Coronary artery (tissue), 2 donors: ENCODE measurements at regions not wholly inside any gene's neighbourhood (a gene's known extent, or its start where the extent isn't known, plus 50 kb on each side); places are given as distances from the start of the nearest gene placed in this dataset.

ENCODE experiments used
- DNase-seq: peaks from one replicate; pipeline ENCODE4 v3.0.0-alpha.2; 2017; ENCODE audit warnings: low spot score
- H3K27ac ChIP-seq, 2 donors: fragments of 200-600 bp; sonication (generic); one replicate each; pipeline ENCODE4 v1.5.1; 2016 to 2019
- H3K4me3 ChIP-seq: fragments of 200-600 bp; sonication (generic); 2 replicates; pipeline ENCODE4 v1.5.1; 2016; ENCODE audit warnings: mild to moderate bottlenecking, moderate library complexity
- TF ChIP-seq, protein P1 (sequence below): fragments of 200-600 bp; sonication (generic); IDR thresholded peaks from one replicate; pipeline ENCODE4 v1.5.1; 2019; ENCODE audit warnings: antibody characterized with exemption

DNA sequence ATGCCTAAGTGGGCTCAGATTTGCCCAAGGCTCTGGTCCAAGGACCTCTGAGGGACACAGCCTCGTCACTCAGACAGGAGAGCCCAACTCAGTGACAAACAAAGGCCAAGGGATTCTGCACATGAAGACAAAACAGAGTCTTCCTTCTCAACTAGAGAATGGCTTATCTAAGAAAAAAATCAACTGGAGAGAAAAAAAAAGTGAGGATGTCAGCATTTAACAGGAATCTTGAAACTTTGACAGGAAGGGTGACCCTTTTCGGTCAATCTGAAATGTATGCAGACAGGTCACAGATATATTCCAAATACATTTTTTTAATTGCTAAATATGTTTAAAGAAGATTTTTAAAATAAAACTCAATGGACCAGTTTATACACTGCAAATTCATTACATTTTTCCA, 154.5 kb downstream of the ETS2 start:
- no peak overlapping the region for H3K27ac ChIP-seq
- H3K4me3 ChIP-seq = no peak overlapping the region
- TF ChIP-seq, protein P1, sequence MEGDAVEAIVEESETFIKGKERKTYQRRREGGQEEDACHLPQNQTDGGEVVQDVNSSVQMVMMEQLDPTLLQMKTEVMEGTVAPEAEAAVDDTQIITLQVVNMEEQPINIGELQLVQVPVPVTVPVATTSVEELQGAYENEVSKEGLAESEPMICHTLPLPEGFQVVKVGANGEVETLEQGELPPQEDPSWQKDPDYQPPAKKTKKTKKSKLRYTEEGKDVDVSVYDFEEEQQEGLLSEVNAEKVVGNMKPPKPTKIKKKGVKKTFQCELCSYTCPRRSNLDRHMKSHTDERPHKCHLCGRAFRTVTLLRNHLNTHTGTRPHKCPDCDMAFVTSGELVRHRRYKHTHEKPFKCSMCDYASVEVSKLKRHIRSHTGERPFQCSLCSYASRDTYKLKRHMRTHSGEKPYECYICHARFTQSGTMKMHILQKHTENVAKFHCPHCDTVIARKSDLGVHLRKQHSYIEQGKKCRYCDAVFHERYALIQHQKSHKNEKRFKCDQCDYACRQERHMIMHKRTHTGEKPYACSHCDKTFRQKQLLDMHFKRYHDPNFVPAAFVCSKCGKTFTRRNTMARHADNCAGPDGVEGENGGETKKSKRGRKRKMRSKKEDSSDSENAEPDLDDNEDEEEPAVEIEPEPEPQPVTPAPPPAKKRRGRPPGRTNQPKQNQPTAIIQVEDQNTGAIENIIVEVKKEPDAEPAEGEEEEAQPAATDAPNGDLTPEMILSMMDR = no peak
- DNase-seq = no peak

DNA sequence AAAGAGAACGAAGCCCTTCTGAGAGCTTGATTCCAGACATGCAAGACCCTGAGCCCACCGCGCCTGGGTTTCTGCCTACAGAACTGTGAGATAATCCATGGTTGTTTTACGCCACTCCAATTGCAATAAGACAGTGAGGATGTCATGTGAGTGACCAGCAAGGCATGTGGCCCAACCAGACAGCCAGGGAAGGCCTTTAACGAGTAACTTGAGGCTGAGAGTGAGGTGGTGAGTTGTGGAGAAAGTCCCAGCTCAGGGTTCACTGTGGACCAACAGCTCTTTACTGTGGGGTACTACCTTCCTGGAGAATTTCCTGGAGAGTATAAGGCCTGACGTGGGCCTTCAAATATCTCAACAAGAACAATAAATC, 153.9 kb downstream of the ETS2 start:
- H3K27ac ChIP-seq = peak overlapping the region; percentile 41 to 50
- DNase-seq = no peak
- TF ChIP-seq, protein P1 = no peak
- H3K4me3 ChIP-seq = no peak overlapping the region

DNA sequence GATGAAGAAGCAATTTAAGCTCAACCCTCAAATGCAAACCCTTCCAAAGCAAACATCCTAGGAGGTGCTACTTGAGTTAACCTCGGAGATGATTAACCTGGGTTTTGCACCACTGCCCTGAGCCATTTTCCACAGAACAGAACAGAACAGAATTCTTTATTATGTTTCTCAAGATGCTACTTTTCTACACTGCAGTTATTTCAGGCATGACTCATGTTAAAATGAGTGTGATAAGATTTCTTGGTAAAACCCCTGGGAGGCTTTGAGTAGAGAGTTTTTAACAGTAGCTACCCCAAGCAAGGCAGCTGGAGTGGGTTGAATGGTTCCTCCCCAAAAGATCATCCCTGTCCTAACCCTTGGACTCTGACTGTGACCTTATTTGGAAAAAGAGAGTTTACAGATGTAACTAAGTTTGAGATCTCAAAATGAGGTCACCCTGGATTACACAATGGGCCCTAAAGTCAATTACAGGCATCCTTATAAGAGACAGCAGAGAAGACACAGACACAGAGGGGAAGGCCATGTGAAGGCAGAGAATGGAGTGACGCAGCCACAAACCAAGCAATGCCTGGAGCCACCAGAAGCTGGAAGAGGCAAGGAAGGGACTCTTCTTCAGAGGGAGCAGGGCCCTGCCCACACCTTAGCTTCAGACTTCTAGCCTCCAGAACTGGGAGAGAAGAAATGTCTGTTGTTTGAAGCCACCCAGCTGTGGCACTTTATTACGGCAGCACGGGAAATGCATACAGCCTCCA, 153.4 kb downstream of the ETS2 start:
- no peak overlapping the region for H3K4me3 ChIP-seq
- DNase-seq = no peak
- peak overlapping the region; percentile 41 to 50 for H3K27ac ChIP-seq
- TF ChIP-seq, protein P1 = no peak

DNA sequence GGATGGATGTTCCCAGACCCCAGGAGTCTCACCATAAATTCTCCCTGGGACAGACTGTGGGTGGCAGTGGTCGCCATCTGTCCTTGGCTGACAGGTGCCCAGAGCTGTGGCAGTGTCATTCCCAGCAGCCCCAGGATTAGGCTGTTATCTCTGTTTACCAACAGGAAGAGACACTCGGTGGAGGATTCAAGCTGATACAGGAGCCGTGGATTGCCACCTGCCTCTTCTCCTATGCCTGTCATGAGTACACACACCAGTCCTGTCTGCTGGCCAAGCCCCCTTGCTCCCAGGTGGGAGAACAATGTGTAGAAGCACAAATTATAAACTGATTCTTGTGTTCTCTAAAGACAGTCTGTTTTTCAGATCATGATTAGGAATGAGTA, 152.6 kb downstream of the ETS2 start:
- DNase-seq = no peak
- TF ChIP-seq, protein P1 = no peak
- peak overlapping the region in 1 of 2 donors; percentile 50 for H3K27ac ChIP-seq
- H3K4me3 ChIP-seq = no peak overlapping the region

DNA sequence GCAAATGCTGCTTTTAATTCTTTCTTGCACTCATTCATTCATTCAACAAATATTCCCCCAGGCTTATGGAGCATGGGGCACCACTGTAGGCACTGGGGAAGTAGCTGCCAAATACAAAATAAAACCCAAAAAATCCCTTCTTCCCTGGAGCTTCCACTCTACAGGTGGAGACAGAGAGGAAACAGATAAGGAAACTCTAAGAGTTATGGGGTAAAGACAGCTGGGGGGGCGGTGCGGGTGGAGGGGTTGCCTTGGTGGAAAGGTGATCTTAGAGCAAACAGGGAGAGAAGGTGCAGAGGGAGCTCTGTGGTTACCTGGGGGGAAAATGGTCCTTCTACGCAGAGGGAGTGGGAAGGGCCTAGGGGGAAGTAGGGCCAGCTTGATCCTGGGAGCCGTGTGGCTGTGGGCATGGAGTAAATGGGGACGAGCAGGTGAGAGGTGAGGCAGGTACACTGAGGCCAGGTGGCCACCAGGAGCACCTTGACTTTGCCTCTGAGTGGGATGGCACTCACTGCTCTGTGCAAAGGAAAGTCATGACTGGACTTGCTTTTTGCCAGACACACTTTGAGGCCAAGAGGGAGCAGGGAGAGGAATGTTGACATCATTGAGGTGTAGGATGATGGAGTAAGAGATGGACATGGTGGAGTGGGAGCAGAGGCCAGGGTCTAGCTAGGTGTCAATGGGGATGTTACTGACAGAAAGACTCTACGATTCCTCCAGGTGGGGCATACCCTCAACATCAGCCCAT, 152.0 kb downstream of the ETS2 start:
- H3K4me3 ChIP-seq = no peak overlapping the region
- no peak for DNase-seq
- TF ChIP-seq, protein P1 = no peak
- no peak overlapping the region for H3K27ac ChIP-seq

DNA sequence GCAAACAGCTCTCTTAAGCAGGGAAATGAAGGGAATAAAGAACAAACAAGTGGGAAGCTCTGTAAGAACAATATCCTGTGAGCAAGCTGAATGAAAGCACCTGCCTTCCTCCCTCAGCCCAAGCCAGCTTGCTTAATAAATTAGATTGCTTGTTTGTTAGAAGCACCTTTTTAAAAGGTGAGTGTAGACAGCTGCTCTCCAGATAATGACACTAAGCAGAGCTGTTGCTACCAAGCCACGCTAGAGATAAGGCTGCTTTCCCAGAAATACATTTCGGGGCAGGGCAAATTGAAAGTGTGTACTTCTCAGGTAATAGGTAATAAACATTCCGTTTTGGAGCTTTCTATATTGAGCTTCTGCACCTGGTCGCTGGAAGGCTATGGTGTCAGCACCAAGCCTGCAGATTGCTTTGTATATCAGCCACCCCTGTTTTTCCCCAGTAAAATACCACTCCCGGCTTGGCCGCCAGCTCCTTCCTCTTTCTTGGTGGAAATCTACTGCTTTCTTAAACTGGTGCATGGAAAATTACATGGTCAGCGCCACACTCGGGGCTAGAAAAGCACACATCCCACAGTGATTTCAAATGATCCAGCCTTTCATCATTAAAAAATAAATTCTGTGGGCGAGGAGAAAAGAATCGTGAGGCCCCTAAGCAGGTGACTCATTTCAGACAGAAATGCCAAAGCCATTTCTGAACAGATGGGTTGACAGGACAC, 151.3 kb downstream of the ETS2 start:
- H3K27ac ChIP-seq = no peak overlapping the region
- DNase-seq = no peak
- no peak overlapping the region for H3K4me3 ChIP-seq
- TF ChIP-seq, protein P1 = no peak
